NT2/D1 (cell line): ENCODE measurements at regions not wholly inside any gene's neighbourhood (a gene's known extent, or its start where the extent isn't known, plus 50 kb on each side); places are given as distances from the start of the nearest gene placed in this dataset.
"Not testable (repeated sequence)": the region's sequence is repeated elsewhere in the genome, so short reads cannot be mapped to it uniquely, and the experiment has no call there.

ENCODE experiments used
- YY1 ChIP-seq: IDR thresholded peaks from 2 replicates; pipeline ENCODE4 v1.6.1; 2011; ENCODE audit not compliant: insufficient read length, insufficient read depth
- ZNF274 ChIP-seq: IDR thresholded peaks from 2 replicates; pipeline ENCODE4 v1.6.1; 2011; ENCODE audit warnings: mild to moderate bottlenecking, low read depth, low read length

- TF ChIP-seq YY1, ZNF274: not testable (repeated sequence)
These were observed 74.4 kb upstream of the NUTM2F start for GRCh38 chr9:94402795-94403194.
